ENCODE measurements at regions not wholly inside any gene's neighbourhood (a gene's known extent, or its start where the extent isn't known, plus 50 kb on each side); places are given as distances from the start of the nearest gene placed in this dataset.

DNA sequence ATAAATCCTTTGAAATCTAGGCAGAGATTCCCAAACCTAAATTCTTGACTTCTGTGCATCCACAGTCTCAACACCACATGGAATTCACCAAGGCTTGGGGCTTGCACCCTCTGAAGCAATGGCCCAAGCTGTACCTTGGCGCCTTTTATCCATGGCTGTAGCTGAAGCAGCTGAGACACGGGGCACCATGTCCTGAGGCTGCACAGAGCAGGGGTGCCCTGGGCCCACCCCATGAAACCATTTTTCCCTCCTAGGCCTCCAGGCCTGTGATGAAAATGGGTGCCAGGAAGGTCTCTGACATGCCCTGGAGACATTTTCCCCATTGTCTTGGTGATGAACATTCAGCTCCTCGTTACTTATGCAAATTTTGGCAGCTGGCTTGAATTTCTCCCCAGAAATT, 158.6 kb upstream of the NUDT12 start:
- Histone ChIP-seq H4K8ac (replicated peaks; ENCODE audit: insufficient read length, low read depth, low read length) (no peak overlapping the region), H3T11ph (ENCODE audit: low read length) (no peak overlapping the region), H2BK5ac (ENCODE audit: insufficient read length, low read length) (no peak overlapping the region), H3K23me2 (ENCODE audit: insufficient read length, low read depth, low read length, poor library complexity, severe bottlenecking) (no peaks in the 10 kb centered on the region), H2BK20ac (ENCODE audit: low read depth, low read length, poor library complexity, severe bottlenecking) (no peak overlapping the region), H2AFZ (ENCODE audit: low read length) (no peak overlapping the region), H3K14ac (ENCODE audit: insufficient read depth, low read length) (no peak overlapping the region), H3K56ac (ENCODE audit: insufficient read length, low read depth, low read length) (no peak overlapping the region), H3K4me1 (ENCODE audit: insufficient read depth, low read length) (no peaks in the 10 kb centered on the region), H2BK12ac (ENCODE audit: insufficient read length, low read depth, low read length) (no peak overlapping the region), H2BK15ac (ENCODE audit: low read depth, low read length) (no peak overlapping the region), H4K20me1 (ENCODE audit: control insufficient read depth, insufficient read depth, insufficient read length) (no peaks in the 10 kb centered on the region), H3K27me3 (ENCODE audit: insufficient read depth, low read length) (no peaks in the 10 kb centered on the region), H3K4me2 (ENCODE audit: insufficient read depth, insufficient read length, low read length) (no peak overlapping the region), H3K79me2 (ENCODE audit: insufficient read depth, low read length) (no peaks in the 10 kb centered on the region), H2BK120ac (ENCODE audit: low read depth, low read length, poor library complexity, severe bottlenecking) (no peak overlapping the region), H3K9me3 (ENCODE audit: control insufficient read depth, low read depth, low read length) (peaks cover 10% of the 10 kb centered on the region), H3K18ac (ENCODE audit: insufficient read length, low read depth, low read length) (no peak overlapping the region), H2AK5ac (ENCODE audit: insufficient read length, low read length) (no peak overlapping the region), H4K91ac (ENCODE audit: insufficient read length, low read depth, low read length) (no peak overlapping the region), H3K27ac (ENCODE audit: insufficient read length, low read depth, low read length) (no peak overlapping the region), H3K9ac (ENCODE audit: extremely low read depth, insufficient read length, low read length) (no peak overlapping the region), H3K79me1 (ENCODE audit: insufficient read depth, low read depth, low read length, poor library complexity, severe bottlenecking) (no peaks in the 10 kb centered on the region), H3K4ac (ENCODE audit: low read depth, low read length) (no peak overlapping the region), H3K23ac (ENCODE audit: insufficient read length, low read depth, low read length) (no peak overlapping the region), H4K5ac (ENCODE audit: insufficient read length, low read depth, low read length) (no peak overlapping the region)
- TF ChIP-seq, protein P1, sequence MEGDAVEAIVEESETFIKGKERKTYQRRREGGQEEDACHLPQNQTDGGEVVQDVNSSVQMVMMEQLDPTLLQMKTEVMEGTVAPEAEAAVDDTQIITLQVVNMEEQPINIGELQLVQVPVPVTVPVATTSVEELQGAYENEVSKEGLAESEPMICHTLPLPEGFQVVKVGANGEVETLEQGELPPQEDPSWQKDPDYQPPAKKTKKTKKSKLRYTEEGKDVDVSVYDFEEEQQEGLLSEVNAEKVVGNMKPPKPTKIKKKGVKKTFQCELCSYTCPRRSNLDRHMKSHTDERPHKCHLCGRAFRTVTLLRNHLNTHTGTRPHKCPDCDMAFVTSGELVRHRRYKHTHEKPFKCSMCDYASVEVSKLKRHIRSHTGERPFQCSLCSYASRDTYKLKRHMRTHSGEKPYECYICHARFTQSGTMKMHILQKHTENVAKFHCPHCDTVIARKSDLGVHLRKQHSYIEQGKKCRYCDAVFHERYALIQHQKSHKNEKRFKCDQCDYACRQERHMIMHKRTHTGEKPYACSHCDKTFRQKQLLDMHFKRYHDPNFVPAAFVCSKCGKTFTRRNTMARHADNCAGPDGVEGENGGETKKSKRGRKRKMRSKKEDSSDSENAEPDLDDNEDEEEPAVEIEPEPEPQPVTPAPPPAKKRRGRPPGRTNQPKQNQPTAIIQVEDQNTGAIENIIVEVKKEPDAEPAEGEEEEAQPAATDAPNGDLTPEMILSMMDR (conservative IDR thresholded peaks at IDR 0.05), result no peak
- H3K27ac Mint-ChIP-seq, result no peak overlapping the region
- no CpG with 5 or more reads among the region's 3 CpGs for WGBS (ENCODE audit: extremely low coverage, insufficient read length, low lambda C conversion rate)
- H3K9me3 Mint-ChIP-seq, result peaks cover 25% of the 10 kb centered on the region in 2 experiments
- peaks cover 10 to 28% (median 22%) of the 10 kb centered on the region in 3 experiments for H3K36me3 Mint-ChIP-seq (ENCODE audit: insufficient read depth in 1 of 3, low read depth in 3 of 3)
- H3K4me1 Mint-ChIP-seq, result peaks cover 0 to 2% of the 10 kb centered on the region in 2 experiments; a peak in 2 of 4 replicates
- H3K27me3 Mint-ChIP-seq (ENCODE audit: low read depth), result no peaks in the 10 kb centered on the region
- no peak for DNase-seq
- H3K4me3 Mint-ChIP-seq, result no peak overlapping the region
